GM12892 (cell line): ENCODE measurements at regions not wholly inside any gene's neighbourhood (a gene's known extent, or its start where the extent isn't known, plus 50 kb on each side); places are given as distances from the start of the nearest gene placed in this dataset.

Source experiments
- POLR2A ChIP-seq: IDR thresholded peaks from 2 replicates; pipeline ENCODE4 v1.6.1; 2011; ENCODE audit warnings: low read depth, low read length, control low read depth
- TAF1 ChIP-seq: IDR thresholded peaks from 2 replicates; pipeline ENCODE4 v1.6.1; 2011; ENCODE audit warnings: low read depth, mild to moderate bottlenecking, control low read depth, low read length, borderline replicate concordance

GRCh38 chr6:145569140-145569539 is 166.2 kb downstream of the EPM2A start:
- TF ChIP-seq POLR2A (no peak), TAF1 (no peak)
